HG03103 (cell line): ENCODE measurements at regions not wholly inside any gene's neighbourhood (a gene's known extent, or its start where the extent isn't known, plus 50 kb on each side); places are given as distances from the start of the nearest gene placed in this dataset.

Experiments used
- ATAC-seq: cut with Tn5 transposase; IDR thresholded peaks from one replicate; pipeline ENCODE4 v1.9.1; 2021; ENCODE audit warnings: low read depth; ENCODE audit not compliant: unreplicated experiment

DNA sequence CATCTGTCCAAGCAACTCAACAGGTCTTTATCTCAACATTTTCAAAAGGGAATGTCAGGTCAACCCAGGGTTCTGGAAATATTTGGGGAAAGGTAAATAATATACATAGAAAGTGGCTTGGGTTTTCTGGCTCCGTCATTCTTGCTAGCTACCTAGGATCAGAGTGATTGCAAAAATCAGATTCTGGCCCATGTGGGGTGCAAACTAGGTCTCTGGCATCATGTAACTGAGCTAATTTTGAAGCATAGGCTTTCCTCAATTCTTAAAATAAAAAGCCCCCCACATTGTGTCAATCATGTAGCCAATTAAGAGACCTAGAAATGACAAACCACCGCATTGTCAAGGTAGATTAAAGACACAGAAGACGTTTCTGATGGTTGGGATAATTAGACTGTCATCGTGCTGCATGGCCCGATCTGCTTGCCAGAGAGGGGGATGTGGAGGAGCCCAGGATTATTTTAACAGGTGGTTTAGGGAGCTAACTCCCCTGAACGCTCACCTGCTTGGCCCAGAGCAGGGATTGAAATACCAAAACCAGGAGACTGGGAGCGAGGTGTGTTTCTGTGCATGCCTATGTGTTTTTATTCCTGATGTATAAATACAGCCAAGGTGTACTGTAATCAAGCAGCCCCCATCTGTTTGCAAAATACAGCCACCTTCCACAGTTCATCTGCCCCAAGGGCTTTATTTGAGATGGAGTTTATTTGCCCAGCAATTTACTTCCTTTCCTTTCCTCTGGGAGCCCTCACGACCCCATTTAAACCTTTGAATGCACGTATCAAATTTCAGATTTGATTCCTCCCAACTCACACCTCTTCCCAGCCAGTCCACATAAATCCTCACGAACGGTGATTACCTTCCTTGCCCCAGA is 189.5 kb downstream of the TTC8 start:
- ATAC-seq = no peak

DNA sequence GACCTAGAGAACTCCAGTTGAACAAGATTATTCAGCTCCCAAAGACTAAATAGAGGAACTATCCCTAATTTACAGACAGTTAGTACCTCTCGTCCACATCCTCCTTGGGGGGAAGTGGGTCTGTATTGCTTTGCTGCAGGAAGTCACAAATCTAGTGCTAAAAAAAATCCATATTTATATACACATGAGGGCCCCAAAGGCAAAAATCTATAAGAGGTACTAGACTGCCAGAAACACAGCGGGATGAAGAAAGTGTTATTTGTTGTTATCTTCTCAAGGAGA is 190.1 kb downstream of the TTC8 start:
- ATAC-seq = no peak

DNA sequence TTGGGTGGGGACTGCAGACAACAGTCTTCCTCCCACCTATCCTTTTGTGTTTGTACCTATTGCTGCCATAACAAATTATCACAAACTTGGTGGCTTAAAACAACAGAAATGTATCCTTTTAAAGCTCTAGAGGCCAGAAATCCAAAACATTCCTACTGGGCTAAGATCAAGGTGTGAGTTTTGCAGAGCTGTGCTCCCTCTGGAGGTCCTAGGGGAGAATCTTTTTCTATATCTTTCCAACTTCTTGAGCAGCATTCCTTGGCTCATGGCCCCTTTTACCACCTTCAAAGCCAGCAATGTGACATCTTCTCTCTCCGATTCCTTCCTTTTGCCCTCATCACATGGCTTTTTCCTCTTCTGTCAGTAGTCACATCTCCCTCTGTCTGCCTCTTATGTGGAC is 190.6 kb downstream of the TTC8 start:
- no peak for ATAC-seq

DNA sequence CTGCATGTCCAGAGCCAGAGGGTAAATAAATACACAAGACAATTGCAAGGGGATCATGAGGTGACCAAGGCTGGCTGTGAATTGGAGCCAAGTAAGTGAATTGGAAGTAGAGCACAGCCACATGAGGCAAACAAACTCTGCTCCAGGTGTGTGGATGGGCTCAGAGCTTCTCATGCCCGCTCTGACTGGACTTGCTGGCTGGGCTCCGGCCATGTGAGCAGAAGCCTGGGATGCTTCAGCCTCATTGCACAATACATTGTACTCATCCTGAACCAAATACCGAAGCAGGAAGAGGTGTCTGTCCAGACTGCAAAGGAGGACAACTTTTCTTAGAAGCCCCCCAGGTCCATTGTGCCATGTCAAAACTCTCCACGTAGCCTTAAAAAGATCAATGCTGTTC is 193.0 kb downstream of the TTC8 start:
- no peak for ATAC-seq

- ATAC-seq = no peak
Observed at GRCh38 chr14:89022274-89022673, 197.8 kb downstream of the TTC8 start.

DNA sequence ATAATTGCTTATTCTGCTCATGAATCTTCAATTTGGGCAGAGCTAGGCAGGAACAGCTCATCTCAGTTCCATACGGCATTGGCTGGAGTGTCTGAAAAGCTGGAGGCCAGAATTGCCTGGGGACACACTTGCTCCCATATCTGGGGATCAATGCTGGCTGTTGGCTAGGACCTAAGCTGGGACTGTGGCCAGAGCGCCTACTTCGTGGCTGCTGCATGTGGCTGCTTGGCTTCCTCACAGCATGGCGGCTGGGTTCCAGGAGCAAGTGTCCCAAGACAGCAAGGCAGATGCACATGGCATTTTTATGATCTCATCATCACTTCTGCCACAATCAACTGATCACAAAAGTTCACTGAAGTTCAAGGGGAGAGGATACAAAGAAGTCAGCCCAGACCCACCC is 200.2 kb downstream of the TTC8 start:
- no peak for ATAC-seq

DNA sequence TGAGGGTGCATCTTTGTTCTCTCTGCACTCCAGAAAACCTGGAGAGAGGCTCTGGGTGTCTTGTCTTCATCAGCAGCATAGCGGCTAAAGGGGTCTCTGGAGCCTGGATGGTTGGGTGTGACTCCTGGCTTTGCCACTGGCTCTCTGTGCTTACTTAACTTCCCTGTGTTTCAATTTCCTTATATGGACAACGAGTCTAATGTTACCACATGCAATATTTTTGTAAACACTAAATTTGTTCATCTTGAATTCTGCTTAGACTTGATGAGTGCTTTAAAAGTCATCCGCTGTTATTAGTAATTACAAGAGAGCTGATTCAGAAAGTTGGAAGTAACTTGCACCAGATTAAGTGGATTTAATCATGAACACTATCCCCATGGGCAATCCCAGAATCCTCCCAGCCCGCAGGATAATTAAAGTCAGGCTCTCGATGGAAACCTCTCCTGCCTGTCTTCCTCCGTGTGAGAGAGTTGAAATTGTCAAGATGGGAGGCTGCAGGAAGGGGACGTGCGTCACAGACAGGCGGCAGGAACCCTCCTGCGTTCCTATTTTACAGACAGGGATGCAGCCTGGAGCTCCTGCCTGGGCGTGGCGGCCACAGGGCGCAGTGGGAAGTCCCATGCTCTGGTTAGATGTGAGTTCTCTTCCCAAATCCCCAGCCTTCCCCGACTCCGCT is 201.2 kb downstream of the TTC8 start:
- ATAC-seq = no peak

- ATAC-seq = peak; percentile 84
Observed at GRCh38 chr14:89027097-89027740, 202.8 kb downstream of the TTC8 start.

GRCh38 chr14:89028462-89029134 is 204.1 kb downstream of the TTC8 start:
- ATAC-seq = no peak

- no peak for ATAC-seq
Observed at GRCh38 chr14:89029961-89030694, 205.7 kb downstream of the TTC8 start.

- no peak for ATAC-seq
Observed at GRCh38 chr14:89030921-89031320, 206.5 kb downstream of the TTC8 start.

DNA sequence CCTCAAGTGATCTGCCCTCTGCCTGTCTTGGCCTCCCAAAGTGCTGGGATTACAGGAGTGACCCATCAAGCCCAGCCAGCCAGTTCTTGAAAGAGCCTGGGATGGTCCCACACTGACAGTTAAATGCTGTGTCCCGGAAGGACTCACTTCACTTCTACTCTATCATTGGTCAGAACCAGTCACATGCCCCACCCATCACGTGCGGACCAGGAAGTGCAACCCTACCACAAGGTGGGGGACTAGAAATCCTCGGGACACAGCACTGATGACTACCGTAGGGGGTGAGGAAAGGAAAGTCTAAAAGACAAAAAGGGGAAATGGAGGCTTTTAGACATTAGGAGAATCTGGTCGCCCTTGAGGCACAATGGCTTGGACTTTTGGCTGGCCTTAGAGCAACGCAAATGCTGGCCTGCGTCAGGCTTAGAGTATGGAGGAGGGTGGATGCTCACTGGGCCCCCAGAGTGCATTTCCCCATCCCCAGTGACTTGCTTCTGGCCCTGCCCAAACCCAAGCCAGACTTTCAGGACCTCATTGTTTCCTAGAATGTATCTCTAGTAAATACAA is 207.7 kb downstream of the TTC8 start:
- no peak for ATAC-seq

DNA sequence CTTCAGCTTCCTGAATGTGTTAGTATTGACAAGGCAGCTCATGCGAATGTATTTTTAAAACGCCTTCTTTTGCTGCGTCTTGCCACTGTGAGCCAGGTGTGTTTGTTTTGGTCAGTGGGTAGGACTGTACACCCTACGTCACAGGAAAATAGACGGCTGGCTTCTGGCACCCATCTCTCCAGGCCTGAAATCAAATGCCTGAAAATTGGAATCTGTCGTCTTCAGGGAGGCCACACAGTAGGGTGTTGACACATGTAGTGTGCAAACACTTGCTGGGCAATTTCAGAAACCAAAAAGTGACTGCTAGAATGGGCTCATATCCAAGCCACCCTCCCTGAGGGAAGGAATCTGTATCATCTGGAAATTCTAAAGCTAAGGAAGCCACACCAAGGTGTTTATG is 209.3 kb downstream of the TTC8 start:
- no peak for ATAC-seq

- ATAC-seq = no peak
Observed at GRCh38 chr14:89036371-89036770, 211.9 kb downstream of the TTC8 start.

DNA sequence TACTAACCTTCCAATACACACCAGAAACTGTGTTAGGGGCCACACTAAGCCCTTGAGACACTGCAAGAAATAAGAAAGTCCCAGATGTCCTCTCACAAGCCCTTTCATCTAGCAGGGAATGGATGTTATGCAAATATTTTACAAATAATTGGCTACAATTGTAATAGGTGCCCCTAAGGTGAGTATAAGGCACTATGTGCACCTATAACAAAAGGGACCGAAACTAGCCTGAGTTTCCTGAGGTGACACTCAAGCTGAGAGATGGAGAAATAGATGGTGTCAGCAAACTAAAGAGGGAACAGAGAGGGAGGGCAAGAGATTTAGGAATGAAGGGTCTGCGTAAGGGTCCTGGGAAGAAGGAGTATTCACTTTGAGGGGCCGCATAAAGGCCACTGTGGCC is 212.6 kb downstream of the TTC8 start:
- no peak for ATAC-seq

- no peak for ATAC-seq
Observed at GRCh38 chr14:89040080-89040459, 215.6 kb downstream of the TTC8 start.

DNA sequence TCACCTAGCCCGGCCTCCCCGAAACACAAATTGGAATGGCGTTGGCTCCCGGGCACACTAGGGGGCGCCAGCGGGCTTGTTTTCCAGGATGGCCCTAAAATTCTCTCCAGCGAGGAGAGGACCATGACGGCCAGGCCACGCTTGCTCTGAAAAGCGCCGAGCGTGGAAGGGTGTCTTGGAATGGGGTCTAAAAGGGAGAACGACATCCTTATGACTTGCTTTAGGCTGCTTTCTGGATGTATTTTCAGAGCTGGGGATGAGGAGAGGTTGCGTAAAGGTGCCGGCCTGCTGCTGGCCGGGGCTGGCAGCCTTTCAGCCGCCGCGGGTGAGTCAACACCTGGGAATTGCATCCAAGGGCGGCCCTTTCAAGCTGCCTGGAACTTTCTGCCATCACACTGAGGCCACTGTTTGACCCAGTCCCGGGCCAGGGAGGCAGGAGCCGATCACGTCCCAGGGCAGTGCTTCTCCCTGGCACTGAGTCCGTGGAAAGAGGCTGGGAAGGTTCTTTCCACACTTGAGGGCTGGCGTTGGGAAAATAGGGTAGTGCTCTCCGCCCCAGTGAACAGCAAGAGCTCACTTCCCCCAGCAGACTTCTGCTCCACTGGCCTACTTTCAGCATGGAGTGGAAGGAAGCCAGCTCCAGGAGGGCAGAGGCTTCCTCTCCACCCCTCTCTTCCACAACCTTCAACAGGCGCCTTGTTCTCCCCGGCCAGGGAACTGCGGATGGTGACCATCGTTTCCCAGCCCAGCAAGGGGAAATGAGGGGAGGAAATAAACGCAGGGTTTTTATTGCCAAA is 216.2 kb downstream of the TTC8 start:
- ATAC-seq = peak; percentile 70

- ATAC-seq = no peak
Observed at GRCh38 chr14:89041257-89041582, 216.8 kb downstream of the TTC8 start.

- ATAC-seq = no peak
Observed at GRCh38 chr14:89042021-89042420, 217.6 kb downstream of the TTC8 start.

DNA sequence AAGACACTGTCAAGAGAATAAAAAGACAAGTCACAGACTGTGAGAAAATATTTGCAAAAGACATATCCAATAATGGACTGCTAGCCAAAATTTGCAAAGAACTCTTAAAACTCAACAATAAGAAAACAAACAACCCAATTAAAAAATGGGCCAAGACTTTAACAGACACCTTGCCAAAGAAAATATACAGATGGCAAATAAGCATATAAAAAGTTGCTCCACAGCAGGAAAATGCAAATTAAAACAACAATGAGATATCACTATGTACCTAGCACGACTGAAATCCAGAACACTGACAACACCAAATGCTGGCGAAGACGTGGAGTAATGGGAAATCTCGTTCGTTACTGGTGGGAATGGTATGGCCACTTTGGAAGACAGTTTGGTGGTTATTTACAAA is 228.9 kb downstream of the TTC8 start:
- no peak for ATAC-seq
